H1 (cell line): ENCODE measurements at regions not wholly inside any gene's neighbourhood (a gene's known extent, or its start where the extent isn't known, plus 50 kb on each side); places are given as distances from the start of the nearest gene placed in this dataset.

Source experiments
- BRCA1 ChIP-seq: IDR thresholded peaks from 2 replicates; pipeline ENCODE4 v1.6.1; 2012; ENCODE audit warnings: low read depth, low read length, improper control_type of control experiment
- CHD1 ChIP-seq: IDR thresholded peaks from 2 replicates; pipeline ENCODE4 v1.6.1; 2012; ENCODE audit warnings: low read depth, low read length, improper control_type of control experiment
- CHD7 ChIP-seq: fragments of 300-600 bp; sonication (generic); IDR thresholded peaks from 2 replicates; pipeline ENCODE4 v1.7.1; 2012; ENCODE audit warnings: low read length, moderate library complexity, mild to moderate bottlenecking, inconsistent platforms; ENCODE audit not compliant: insufficient replicate concordance
- POU5F1 ChIP-seq: IDR thresholded peaks from 2 replicates; pipeline ENCODE4 v1.6.1; 2011; ENCODE audit warnings: low read depth, mild to moderate bottlenecking, low read length, moderate library complexity
- RBBP5 ChIP-seq: IDR thresholded peaks from 2 replicates; pipeline ENCODE4 v1.7.1; 2012; ENCODE audit warnings: low read depth, mild to moderate bottlenecking, inconsistent platforms, low read length, moderate library complexity, borderline replicate concordance
- SIN3A ChIP-seq, 2 experiments: IDR thresholded peaks in 1 of 2; conservative IDR thresholded peaks in 1 of 2; 2 replicates each; pipeline ENCODE4 v1.6.1; 2011 to 2012; ENCODE audit warnings: low read length in 2 of 2, improper control_type of control experiment in 1 of 2, low read depth in 1 of 2, mild to moderate bottlenecking in 1 of 2
- TAF7 ChIP-seq: optimal IDR thresholded peaks from 2 replicates; pipeline ENCODE3; 2011; ENCODE audit warnings: low read depth, mild to moderate bottlenecking, inconsistent platforms, low read length, moderate library complexity, borderline replicate concordance
- YY1 ChIP-seq: IDR thresholded peaks from 2 replicates; pipeline ENCODE4 v1.6.1; 2011; ENCODE audit warnings: low read depth, mild to moderate bottlenecking, low read length

DNA sequence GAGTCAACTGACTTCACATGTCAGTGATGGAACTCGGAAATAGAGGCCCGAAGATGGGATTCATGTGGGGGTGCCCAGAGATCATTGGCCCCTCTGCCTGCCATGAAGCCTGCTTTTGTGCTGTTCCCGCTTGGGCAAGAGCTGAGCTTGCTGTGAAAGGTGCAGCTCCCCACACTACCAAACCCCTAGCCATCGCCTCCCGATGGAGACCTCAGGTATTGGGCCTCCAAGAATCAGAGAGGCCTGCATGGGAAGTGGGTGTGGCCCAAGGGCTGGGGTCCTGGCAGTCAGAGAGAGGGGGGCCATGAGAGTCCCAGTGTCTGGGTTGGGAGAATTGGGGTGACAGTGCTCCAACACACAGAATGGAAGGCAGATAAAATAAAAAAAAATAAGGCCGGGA lies 160.9 kb downstream of the SOD2 start (continued):
- no peak for TF ChIP-seq CHD7
- no peak for TF ChIP-seq RBBP5
- no peak for TF ChIP-seq TAF7
- TF ChIP-seq POU5F1, result no peak
- no peak for TF ChIP-seq BRCA1
- no peak for TF ChIP-seq YY1
- TF ChIP-seq CHD1, result no peak
- TF ChIP-seq SIN3A (conservative IDR thresholded peaks at IDR 0.05 in 1 of 2, IDR thresholded peaks at IDR 0.05 in 1 of 2; ENCODE audit: low read depth in 1 of 2, low read length in 2 of 2), result no peak
